HEK293T (cell line): ENCODE measurements at regions not wholly inside any gene's neighbourhood (a gene's known extent, or its start where the extent isn't known, plus 50 kb on each side); places are given as distances from the start of the nearest gene placed in this dataset.

Experiments used
- CTCF ChIA-PET: fragments of 350-600 bp; formaldehyde crosslinking; extraction: SDS; loops from one replicate; lab custom pipeline; 2021; ENCODE audit warnings: antibody characterized with exemption, inconsistent platforms; lab: Yijun Ruan, JAX
- POLR2A ChIA-PET: fragments of 350-600 bp; formaldehyde crosslinking; extraction: SDS; loops from one replicate; lab custom pipeline; 2020; ENCODE audit warnings: antibody characterized with exemption, inconsistent platforms; lab: Yijun Ruan, JAX
- DNase-seq: peaks from one replicate; pipeline ENCODE4 v3.0.0; 2012; ENCODE audit warnings: mixed read lengths; ENCODE audit errors: extremely low spot score
- ARNT ChIP-seq: fragments of 450-650 bp; IDR thresholded peaks from 2 replicates; pipeline ENCODE4 v1.6.1; 2017; ENCODE audit warnings: mild to moderate bottlenecking
- BHLHE40 ChIP-seq: fragments of 450-650 bp; IDR thresholded peaks from 2 replicates; pipeline ENCODE4 v1.6.1; 2016; ENCODE audit warnings: mild to moderate bottlenecking, moderate library complexity, borderline replicate concordance
- CTBP1 ChIP-seq: fragments of 450-650 bp; IDR thresholded peaks from 2 replicates; pipeline ENCODE4 v1.6.1; 2016; ENCODE audit warnings: borderline replicate concordance
- ELF4 ChIP-seq: fragments of 450-650 bp; IDR thresholded peaks from 2 replicates; pipeline ENCODE4 v1.6.1; 2017; ENCODE audit warnings: antibody characterized with exemption
- FOXA1 ChIP-seq: fragments of 450-650 bp; IDR thresholded peaks from 2 replicates; pipeline ENCODE4 v1.6.1; 2016; ENCODE audit warnings: mild to moderate bottlenecking
- FOXK2 ChIP-seq: fragments of 450-650 bp; IDR thresholded peaks from 2 replicates; pipeline ENCODE4 v1.6.1; 2016; ENCODE audit warnings: mild to moderate bottlenecking
- FOXM1 ChIP-seq: fragments of 450-650 bp; IDR thresholded peaks from 2 replicates; pipeline ENCODE4 v1.6.1; 2017; ENCODE audit warnings: mild to moderate bottlenecking, borderline replicate concordance
- HDGF ChIP-seq: fragments of 450-650 bp; IDR thresholded peaks from 2 replicates; pipeline ENCODE4 v1.6.1; 2017; ENCODE audit warnings: antibody characterized with exemption, borderline replicate concordance
- L3MBTL2 ChIP-seq: fragments of 450-650 bp; conservative IDR thresholded peaks from 2 replicates; pipeline ENCODE4 v1.6.1; 2016; ENCODE audit warnings: mild to moderate bottlenecking
- LEF1 ChIP-seq: fragments of 450-650 bp; IDR thresholded peaks from 2 replicates; pipeline ENCODE4 v1.6.1; 2017; ENCODE audit warnings: mild to moderate bottlenecking, borderline replicate concordance
- NFRKB ChIP-seq: fragments of 450-650 bp; IDR thresholded peaks from 2 replicates; pipeline ENCODE4 v1.6.1; 2016; ENCODE audit warnings: mild to moderate bottlenecking, moderate library complexity
- PKNOX1 ChIP-seq: fragments of 450-650 bp; IDR thresholded peaks from 2 replicates; pipeline ENCODE4 v1.6.1; 2016
- SP1 ChIP-seq: fragments of 450-650 bp; IDR thresholded peaks from 2 replicates; pipeline ENCODE4 v1.6.1; 2017
- SUZ12 ChIP-seq: fragments of 450-650 bp; IDR thresholded peaks from 2 replicates; pipeline ENCODE4 v1.6.1; 2016; ENCODE audit warnings: mild to moderate bottlenecking
- TARDBP ChIP-seq: fragments of 450-650 bp; IDR thresholded peaks from 2 replicates; pipeline ENCODE4 v1.6.1; 2016
- ZNF384 ChIP-seq: fragments of 450-650 bp; IDR thresholded peaks from 2 replicates; pipeline ENCODE4 v1.6.1; 2016

DNA sequence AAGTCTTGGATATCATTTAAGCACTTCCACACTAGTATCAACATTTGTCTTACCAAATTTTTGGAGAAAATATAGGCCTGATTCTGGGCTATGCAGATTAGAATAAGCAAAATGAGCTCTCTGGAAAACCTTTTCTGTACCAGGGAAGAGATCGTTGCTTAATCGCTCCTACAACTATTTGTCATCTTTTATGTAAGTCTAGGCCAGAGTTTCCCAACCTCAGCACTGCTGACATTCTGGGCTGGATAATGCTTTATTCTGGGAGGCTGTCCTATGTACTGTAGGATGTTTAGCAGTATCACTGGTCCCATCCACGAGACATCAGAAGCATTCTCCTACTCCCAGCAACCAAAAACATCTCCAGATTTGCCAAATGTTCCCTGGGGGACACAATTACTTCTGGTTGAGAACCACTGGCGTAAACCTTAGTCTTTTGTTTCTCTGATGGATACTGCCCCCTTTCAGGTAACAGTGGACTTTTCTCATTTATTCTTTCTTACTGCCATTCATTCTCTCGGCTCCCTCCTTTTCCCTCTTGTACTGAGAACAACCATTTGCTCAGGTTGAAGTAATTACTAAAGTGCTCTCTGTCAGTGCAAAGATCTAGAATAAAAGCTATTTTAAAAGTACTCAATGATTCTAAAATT is 316.9 kb upstream of the E2F7 start:
- ChIA-PET POLR2A (no interaction called here), CTCF (no interaction called here)
- TF ChIP-seq ELF4 (no peak), FOXM1 (no peak), L3MBTL2 (no peak), NFRKB (no peak)
- no peak for DNase-seq

GRCh38 chr12:77377622-77378021 is 312.3 kb upstream of the E2F7 start:
- ChIA-PET CTCF (interaction anchor here (0.6 kb wide), 1 partner anchor 40 kb away, joined by 3 read pairs; no protein-coding TSS in a partner anchor), POLR2A (no interaction called here)
- no peak for DNase-seq
- TF ChIP-seq L3MBTL2 = no peak

- no peak for TF ChIP-seq TARDBP
- no peak for TF ChIP-seq SUZ12
- CTCF ChIA-PET = interaction anchor here (0.6 kb wide), 1 partner anchor 41 kb away, joined by 3 read pairs; no protein-coding TSS in a partner anchor
- no peak for DNase-seq
- POLR2A ChIA-PET = no interaction called here
Observed at GRCh38 chr12:77377116-77377515, 311.7 kb upstream of the E2F7 start.

DNA sequence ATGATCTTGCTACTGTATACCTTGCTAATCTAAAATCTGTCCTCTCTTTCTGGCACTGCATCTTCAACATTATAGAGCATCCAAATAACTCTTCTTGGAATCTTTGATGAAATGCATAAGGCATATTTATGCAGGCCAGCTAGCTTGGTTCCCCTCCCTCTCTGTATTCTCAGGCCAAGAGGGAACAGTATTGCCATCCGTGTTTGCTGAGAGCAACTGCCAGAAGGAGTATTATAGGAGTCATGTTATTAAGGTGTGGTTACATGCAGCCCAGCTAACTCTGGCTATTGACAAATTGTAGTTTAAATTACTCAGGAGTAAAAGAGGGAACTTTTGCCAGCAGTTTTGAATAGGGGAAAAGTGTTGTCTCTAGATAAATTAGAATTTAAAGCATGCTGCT is 309.3 kb upstream of the E2F7 start:
- POLR2A ChIA-PET = no interaction called here
- CTCF ChIA-PET = no interaction called here
- no peak for TF ChIP-seq HDGF
- no peak for TF ChIP-seq CTBP1
- no peak for TF ChIP-seq SUZ12
- no peak for TF ChIP-seq TARDBP
- TF ChIP-seq ZNF384 = no peak
- TF ChIP-seq FOXK2 = no peak
- TF ChIP-seq ARNT = no peak
- TF ChIP-seq LEF1 = no peak
- TF ChIP-seq PKNOX1 = no peak
- no peak for TF ChIP-seq L3MBTL2
- TF ChIP-seq ELF4 = no peak
- no peak for TF ChIP-seq FOXM1
- TF ChIP-seq NFRKB = no peak
- TF ChIP-seq SP1 = no peak
- no peak for TF ChIP-seq BHLHE40
- no peak for TF ChIP-seq FOXA1
- DNase-seq = no peak

DNA sequence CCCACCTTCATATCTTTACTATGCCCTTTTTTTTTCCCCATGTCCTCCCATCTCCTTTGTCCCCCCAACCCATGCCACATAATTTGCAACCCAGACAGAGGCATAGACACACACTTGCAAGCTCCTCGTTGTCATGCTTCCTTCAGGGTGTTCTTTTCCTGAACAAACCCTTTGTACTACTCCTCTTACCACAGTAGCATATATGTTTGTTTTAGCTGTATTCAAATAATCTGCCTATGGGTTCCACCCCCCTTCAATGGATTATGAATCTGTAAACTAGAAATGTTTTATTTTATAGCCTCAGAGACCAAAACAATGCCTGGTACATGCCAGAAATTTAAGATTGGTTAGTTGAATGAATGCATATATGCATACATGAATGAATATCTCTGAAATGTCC is 307.1 kb upstream of the E2F7 start:
- ChIA-PET POLR2A (no interaction called here), CTCF (no interaction called here)
- TF ChIP-seq NFRKB (no peak), TARDBP (no peak), L3MBTL2 (no peak), FOXM1 (no peak), SUZ12 (no peak), CTBP1 (no peak), FOXK2 (no peak)
- no peak for DNase-seq

GRCh38 chr12:77372026-77372425 is 306.7 kb upstream of the E2F7 start:
- no peak for DNase-seq
- TF ChIP-seq ZNF384 (no peak), CTBP1 (no peak), L3MBTL2 (no peak), TARDBP (no peak), NFRKB (no peak), SUZ12 (no peak), FOXA1 (no peak), HDGF (no peak), ELF4 (no peak), FOXM1 (no peak), FOXK2 (no peak), SP1 (no peak), ARNT (no peak)
- ChIA-PET POLR2A (no interaction called here), CTCF (no interaction called here)

DNA sequence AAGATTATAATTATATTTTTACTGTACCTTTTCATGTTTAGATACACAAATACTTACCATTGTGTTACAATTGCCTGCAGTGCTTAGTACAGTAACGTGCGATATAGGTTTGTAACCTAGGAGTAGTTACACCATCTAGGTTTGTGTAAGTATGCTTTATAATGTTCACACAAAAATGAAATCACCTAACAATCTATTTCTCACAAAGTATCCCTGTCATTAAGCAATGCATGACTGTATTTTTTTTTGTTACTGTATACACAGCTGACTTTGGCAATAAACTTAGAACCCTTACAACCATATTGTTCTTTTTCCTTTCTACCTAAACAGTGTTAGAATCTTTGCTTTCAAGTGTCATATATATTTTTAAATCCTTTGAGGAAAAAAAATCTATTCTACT is 303.0 kb upstream of the E2F7 start:
- POLR2A ChIA-PET = no interaction called here
- CTCF ChIA-PET = no interaction called here
- no peak for TF ChIP-seq FOXM1
- TF ChIP-seq CTBP1 = no peak
- no peak for TF ChIP-seq ARNT
- no peak for TF ChIP-seq PKNOX1
- no peak for TF ChIP-seq ZNF384
- no peak for TF ChIP-seq TARDBP
- no peak for TF ChIP-seq SUZ12
- TF ChIP-seq SP1 = no peak
- TF ChIP-seq FOXA1 = no peak
- TF ChIP-seq FOXK2 = no peak
- no peak for TF ChIP-seq BHLHE40
- no peak for TF ChIP-seq LEF1
- no peak for TF ChIP-seq HDGF
- TF ChIP-seq ELF4 = no peak
- TF ChIP-seq L3MBTL2 = no peak
- DNase-seq = no peak
